Non-pigmented ciliary epithelial cell (primary cell): ENCODE measurements at regions not wholly inside any gene's neighbourhood (a gene's known extent, or its start where the extent isn't known, plus 50 kb on each side); places are given as distances from the start of the nearest gene placed in this dataset.
"Not testable (repeated sequence)": the region's sequence is repeated elsewhere in the genome, so short reads cannot be mapped to it uniquely, and the experiment has no call there.

Experiments
- DNase-seq: peaks from one replicate; pipeline ENCODE4 v3.0.0-alpha.2; 2010; ENCODE audit warnings: low read depth

DNA sequence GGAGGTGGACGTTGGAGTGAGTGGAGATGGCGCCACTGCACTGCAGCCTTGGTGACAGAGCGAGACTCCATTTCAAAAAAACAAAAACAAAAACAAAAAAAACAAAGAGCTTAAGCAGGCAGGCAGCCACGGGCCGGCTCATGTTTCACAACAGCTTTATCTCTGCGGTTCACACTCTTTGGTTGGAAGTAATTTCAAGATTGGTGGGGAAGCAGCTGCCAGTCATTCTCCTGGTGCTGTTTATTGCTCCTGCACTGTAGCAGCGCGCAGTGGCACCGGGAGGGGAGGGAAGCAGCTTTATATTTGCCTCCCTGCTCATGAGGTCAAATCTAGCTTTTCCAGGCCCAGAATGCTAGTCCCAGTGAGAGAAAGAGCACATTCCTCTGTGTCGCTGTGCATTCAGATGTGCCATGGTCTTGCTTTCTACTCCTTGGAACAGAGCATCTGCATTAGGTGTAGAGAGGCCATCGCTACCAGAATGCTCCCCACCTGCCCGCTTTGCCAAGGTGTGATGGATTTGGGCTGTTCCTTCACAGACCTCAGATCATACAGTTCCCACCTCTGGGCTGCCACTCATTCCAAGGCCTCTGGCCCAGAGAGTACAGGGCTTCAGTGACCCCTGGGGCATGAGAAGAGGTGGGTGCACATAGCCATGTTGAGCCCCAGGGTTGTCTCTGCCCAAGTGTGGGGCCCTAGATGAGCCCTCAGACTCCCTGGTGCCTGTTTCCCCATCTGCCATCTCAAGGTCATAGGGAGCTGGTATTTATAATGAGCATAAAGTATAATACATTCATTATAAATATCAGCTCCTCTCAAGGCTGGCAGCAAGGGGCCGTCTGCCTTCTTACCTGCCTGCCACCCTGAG, 270.4 kb downstream of the MED10 start:
- DNase-seq, result no peak

GRCh38 chr5:6106756-6107155, 271.6 kb downstream of the MED10 start:
- DNase-seq, result no peak

DNA sequence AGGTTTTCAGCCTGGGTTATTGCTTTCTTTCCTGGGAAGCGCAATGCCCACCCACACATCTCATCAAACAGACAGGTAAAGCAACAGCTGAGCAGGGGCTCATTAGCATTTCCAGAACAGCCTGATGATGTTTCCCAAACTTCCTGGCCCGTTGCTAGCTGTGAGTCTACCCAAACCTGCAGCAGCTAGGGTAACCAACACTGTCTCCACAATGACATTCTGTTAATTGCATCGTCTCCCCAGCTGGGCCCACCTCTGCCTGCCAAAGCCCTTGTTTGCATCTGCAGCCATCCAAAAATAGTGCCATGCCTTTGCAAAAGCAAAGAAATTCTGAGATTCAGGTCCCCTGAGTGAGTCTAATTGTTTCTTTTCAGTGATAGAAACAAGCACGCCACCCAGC, 273.0 kb downstream of the MED10 start:
- DNase-seq, result no peak

DNA sequence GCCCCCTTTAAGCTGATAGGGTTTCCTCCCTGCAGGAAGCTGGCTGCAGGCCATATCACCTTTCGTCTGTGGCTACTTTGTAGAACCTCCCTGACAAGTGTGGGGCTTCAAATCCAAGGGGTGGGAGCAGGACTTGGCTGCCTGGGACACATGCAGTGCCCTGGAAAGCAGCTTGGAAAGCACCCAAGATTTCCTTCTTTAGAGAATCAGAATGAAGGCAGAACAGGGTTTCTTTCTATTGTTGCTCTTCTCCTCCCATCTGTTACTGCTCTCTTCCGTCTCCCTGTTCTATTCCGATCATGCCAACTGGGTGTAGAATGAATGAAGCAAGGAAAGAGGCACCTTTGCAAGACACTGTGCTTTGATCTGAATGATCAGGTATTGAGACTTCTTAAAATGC, 282.2 kb downstream of the MED10 start:
- no peak for DNase-seq

DNA sequence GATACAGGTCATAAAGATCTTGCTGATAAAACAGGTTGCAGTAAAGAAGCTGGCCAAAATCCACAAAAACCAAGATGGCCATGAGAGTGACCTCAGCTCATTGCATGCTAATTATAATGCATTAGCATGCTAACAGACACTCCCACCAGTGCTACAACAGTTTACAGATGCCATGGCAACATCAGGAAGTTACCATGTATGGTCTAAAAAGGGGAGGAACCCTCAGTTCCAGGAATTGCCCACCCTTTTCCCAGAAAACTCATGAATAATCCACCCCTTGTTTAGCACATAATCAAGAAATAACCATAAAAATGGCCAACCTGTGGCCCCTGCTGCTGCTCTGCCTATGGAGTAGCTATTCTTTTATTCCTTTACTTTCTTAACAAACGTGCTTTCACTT, 284.2 kb downstream of the MED10 start:
- not testable (repeated sequence) for DNase-seq

GRCh38 chr5:6090838-6091237, 287.5 kb downstream of the MED10 start:
- no peak for DNase-seq

GRCh38 chr5:6090079-6090654, 288.2 kb downstream of the MED10 start:
- DNase-seq, result no peak

DNA sequence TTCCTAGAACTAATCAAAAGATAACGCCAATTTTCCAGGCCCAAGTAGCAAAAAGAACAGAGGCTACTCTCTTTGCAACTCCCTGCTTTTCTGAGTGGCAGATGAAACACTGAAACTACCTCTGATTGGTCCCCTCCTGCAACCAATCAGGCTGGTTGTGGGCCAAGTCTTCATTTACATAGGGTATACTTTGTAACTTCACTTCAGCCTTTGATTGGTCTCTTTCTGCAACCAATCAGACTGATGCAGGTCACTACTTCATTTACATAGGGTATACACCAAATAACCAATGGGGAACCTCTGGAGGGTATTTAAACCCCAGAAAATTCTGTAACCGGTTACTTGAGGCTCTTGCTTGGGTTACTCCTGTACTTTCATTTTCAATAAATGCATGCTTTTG, 289.6 kb downstream of the MED10 start:
- DNase-seq, result no peak

DNA sequence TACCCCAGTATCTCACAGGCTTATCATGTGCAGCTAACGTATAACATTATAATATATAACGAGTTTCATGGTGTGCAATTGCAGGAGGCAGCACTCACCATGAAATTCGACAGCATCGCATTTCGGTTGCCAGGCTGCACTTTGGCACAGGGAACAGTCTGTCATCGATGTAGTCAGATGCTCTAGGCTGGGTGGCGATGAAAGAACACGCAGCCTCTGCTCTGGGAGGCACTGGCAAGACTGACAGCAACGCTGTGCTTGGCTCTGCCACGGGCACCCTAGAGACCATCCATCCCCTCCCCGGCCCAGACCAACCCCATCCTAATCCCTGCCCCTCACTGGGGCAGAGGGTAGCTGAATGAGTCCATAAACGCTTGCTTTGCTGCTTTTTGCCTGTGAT, 290.8 kb downstream of the MED10 start:
- DNase-seq, result no peak

- DNase-seq, result no peak
These were observed 291.5 kb downstream of the MED10 start for GRCh38 chr5:6086871-6087270.

- DNase-seq, result no peak
These were observed 292.9 kb downstream of the MED10 start for GRCh38 chr5:6085341-6085860.

DNA sequence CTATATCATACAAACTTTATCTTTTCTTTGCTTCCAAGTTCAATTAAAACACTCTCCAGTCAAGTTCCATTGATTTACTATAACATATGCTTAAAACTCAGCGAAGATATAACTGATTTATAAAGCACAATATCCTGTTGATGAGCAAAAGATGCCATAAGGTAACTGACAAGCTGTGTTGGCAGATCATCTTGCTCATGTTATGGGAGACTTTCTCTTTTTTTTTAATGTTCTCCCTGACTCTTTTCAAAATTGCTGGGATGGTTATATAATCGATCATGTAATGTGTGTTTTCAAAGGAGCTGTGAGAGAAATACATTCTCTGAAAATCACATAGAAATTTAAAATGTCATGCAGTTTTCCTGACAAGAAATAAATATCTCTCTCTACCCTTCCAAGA, 293.5 kb downstream of the MED10 start:
- no peak for DNase-seq

- DNase-seq, result no peak
These were observed 294.0 kb downstream of the MED10 start for GRCh38 chr5:6084376-6084775.

- no peak for DNase-seq
These were observed 294.9 kb downstream of the MED10 start for GRCh38 chr5:6083311-6083978.

- DNase-seq, result no peak
These were observed 295.7 kb downstream of the MED10 start for GRCh38 chr5:6082685-6083084.

DNA sequence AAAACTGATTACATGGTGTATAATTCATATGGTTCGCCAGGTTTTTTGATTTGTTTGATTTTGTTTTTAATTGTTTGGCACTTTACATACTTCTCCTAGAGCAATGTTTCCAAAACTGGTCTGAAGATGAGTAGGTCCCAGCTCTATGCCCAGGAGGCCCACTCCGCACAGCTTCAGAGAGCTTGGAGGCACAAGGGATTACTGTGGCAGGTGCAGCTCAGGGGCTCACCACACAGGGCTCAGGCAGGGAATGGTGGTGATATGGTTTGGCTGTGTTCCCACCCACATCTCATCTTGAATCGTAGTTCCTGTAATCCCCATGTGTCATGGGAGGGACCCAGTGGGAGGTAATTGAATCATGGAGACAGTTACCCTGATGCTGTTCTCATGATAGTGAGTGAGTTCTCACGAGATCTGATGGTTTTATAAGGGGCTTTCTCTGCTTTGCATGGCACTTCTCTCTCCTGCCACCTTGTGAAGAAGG, 296.6 kb downstream of the MED10 start:
- no peak for DNase-seq

DNA sequence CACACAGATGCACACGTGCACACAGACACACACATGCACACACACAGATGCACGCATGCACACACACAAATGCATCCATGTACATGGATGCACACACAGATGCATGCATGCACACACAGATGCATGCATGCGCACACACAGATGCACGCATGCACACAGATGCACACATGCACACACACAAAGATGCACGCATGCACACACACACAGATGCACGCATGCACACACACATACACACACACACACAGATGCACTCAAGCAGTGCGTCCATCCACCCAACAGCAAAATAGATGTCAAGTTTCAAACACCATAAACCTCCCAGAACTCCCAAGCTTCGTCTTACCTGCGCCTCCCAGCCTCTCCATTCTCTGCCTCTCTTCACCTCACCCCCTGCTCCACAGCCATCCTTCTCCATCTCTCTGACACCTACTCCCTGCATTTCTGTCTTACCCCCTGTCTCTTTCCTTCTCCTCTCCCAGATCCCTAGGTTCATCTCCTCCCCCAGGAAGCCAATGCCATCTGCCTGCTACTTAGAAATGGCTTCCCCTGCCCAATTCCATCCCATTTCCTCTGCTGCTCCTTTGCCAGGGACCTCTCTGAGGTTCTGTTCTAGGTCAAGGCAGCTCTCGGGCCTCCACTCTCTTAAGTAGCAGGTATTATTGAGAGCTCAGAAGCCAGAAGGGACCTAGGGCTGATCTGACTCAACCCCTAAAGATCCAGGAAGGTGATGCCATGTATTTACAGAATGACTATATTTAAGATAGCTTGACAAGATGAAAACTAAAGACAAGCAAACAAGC, 297.2 kb downstream of the MED10 start:
- no peak for DNase-seq

GRCh38 chr5:6080436-6080835, 297.9 kb downstream of the MED10 start:
- no peak for DNase-seq

GRCh38 chr5:6078881-6079280, 299.5 kb downstream of the MED10 start:
- DNase-seq, result no peak

- DNase-seq, result no peak
These were observed 301.8 kb downstream of the MED10 start for GRCh38 chr5:6076341-6077239.

- DNase-seq, result not testable (repeated sequence)
These were observed 305.9 kb downstream of the MED10 start for GRCh38 chr5:6072488-6072887.
